Tibial nerve (tissue), 4 donors: ENCODE measurements at regions not wholly inside any gene's neighbourhood (a gene's known extent, or its start where the extent isn't known, plus 50 kb on each side); places are given as distances from the start of the nearest gene placed in this dataset.

Experiments used
- DNase-seq, 2 donors: peaks; one replicate each; pipeline ENCODE4 v3.0.0-alpha.2; 2019; ENCODE audit warnings: low spot score in 2 of 2
- H3K27ac ChIP-seq, 4 donors: fragments of 200-600 bp; sonication (generic) in 3 of 4; one replicate each; pipeline ENCODE4 v1.5.1; 2017 to 2019; ENCODE audit warnings: mild to moderate bottlenecking in 1 of 4
- H3K27me3 ChIP-seq, 2 donors: fragments of 200-600 bp; sonication (generic) in 1 of 2; one replicate each; pipeline versions ENCODE4 v1.5.1 to v1.6.0; 2017 to 2019
- H3K36me3 ChIP-seq, 3 donors: fragments of 200-600 bp; sonication (generic); one replicate each; pipeline ENCODE4 v1.5.1; 2018 to 2019
- H3K4me1 ChIP-seq, 4 donors: fragments of 200-600 bp; sonication (generic) in 3 of 4; one replicate each; pipeline ENCODE4 v1.5.1; 2017 to 2019
- H3K4me3 ChIP-seq, 4 donors: fragments of 200-600 bp; sonication (generic) in 3 of 4; one replicate each; pipeline ENCODE4 v1.5.1; 2017 to 2019; ENCODE audit warnings: mild to moderate bottlenecking in 1 of 4, moderate library complexity in 1 of 4
- H3K9me3 ChIP-seq, 4 donors: fragments of 200-600 bp; sonication (generic) in 3 of 4; one replicate each; pipeline ENCODE4 v1.5.1; 2017 to 2019
- CTCF ChIP-seq, 5 experiments: fragments of 200-600 bp in 3 of 5; fragments of 450-650 bp in 2 of 5; sonication (generic) in 3 of 5; IDR thresholded peaks; one replicate each; pipeline ENCODE4 v1.5.1; 2016 to 2019; ENCODE audit warnings: antibody characterized with exemption in 5 of 5, mild to moderate bottlenecking in 3 of 5, moderate library complexity in 2 of 5
- EP300 ChIP-seq, 2 donors: sonication (generic); formaldehyde crosslinking; IDR thresholded peaks; one replicate each; pipeline ENCODE4 v1.6.1; 2017; ENCODE audit warnings: antibody characterized with exemption in 2 of 2, mild to moderate bottlenecking in 1 of 2
- POLR2A ChIP-seq, 2 donors: fragments of 450-650 bp; IDR thresholded peaks; one replicate each; pipeline ENCODE4 v1.6.1; 2017; ENCODE audit warnings: antibody characterized with exemption in 2 of 2, mild to moderate bottlenecking in 2 of 2, moderate library complexity in 2 of 2
- WGBS, 2 donors: methylation state at CpG; one replicate each; pipeline ENCODE4 v1.1.5; 2018; 5-methylcytosine and 5-hydroxymethylcytosine counted together

- Histone ChIP-seq H3K9me3 (no peaks in the 10 kb centered on the region), H3K4me3 (no peak overlapping the region), H3K27me3 (no peaks in the 10 kb centered on the region), H3K4me1 (no peaks in the 10 kb centered on the region), H3K27ac (no peak overlapping the region), H3K36me3 (no peaks in the 10 kb centered on the region)
- no peak for TF ChIP-seq CTCF (IDR thresholded peaks at IDR 0.05)
- no peak for TF ChIP-seq EP300 (IDR thresholded peaks at IDR 0.05)
- TF ChIP-seq POLR2A (IDR thresholded peaks at IDR 0.05): no peak
- DNase-seq: no peak
- WGBS, 2 donors: 58 to 71% methylated on average over 4 of the region's 4 CpGs
Observed at GRCh38 chr13:26469602-26470001, 87.9 kb upstream of the WASF3 start.

- WGBS, 2 donors: 84 to 90% methylated on average over 8 of the region's 8 CpGs
- H3K27ac ChIP-seq: no peak overlapping the region
- no peak for DNase-seq
Observed at GRCh38 chr13:26471807-26472206, 85.7 kb upstream of the WASF3 start.

GRCh38 chr13:26473571-26474230 is 83.8 kb upstream of the WASF3 start:
- H3K9me3 ChIP-seq: no peaks in the 10 kb centered on the region
- TF ChIP-seq POLR2A (IDR thresholded peaks at IDR 0.05): no peak
- no peak for TF ChIP-seq CTCF (IDR thresholded peaks at IDR 0.05)
- no peak for TF ChIP-seq EP300 (IDR thresholded peaks at IDR 0.05)
- WGBS, 2 donors: 61 to 62% methylated on average over 5 of the region's 5 CpGs
- H3K4me3 ChIP-seq: no peak overlapping the region
- DNase-seq: no peak
- no peak overlapping the region for H3K27ac ChIP-seq
- H3K27me3 ChIP-seq: no peaks in the 10 kb centered on the region
- H3K36me3 ChIP-seq: no peaks in the 10 kb centered on the region
- peaks cover 0 to 23% (median 0%) of the 10 kb centered on the region in 4 donors for H3K4me1 ChIP-seq

More at GRCh38 chr13:26471807-26472206, 85.7 kb upstream of the WASF3 start:
- H3K9me3 ChIP-seq: no peaks in the 10 kb centered on the region
- peaks cover 0 to 17% (median 0%) of the 10 kb centered on the region in 4 donors for H3K4me1 ChIP-seq
- TF ChIP-seq CTCF (IDR thresholded peaks at IDR 0.05): no peak
- TF ChIP-seq EP300 (IDR thresholded peaks at IDR 0.05): no peak
- no peak for TF ChIP-seq POLR2A (IDR thresholded peaks at IDR 0.05)
- H3K36me3 ChIP-seq: no peaks in the 10 kb centered on the region
- no peak overlapping the region for H3K4me3 ChIP-seq
- H3K27me3 ChIP-seq: no peaks in the 10 kb centered on the region

GRCh38 chr13:26474286-26474685 is 83.2 kb upstream of the WASF3 start:
- Histone ChIP-seq H3K4me3 (no peak overlapping the region), H3K27ac (no peak overlapping the region), H3K4me1 (peaks cover 0 to 23% (median 0%) of the 10 kb centered on the region in 4 donors), H3K9me3 (no peaks in the 10 kb centered on the region), H3K36me3 (no peaks in the 10 kb centered on the region), H3K27me3 (no peaks in the 10 kb centered on the region)
- no peak for DNase-seq
- TF ChIP-seq CTCF (IDR thresholded peaks at IDR 0.05) (no peak), POLR2A (IDR thresholded peaks at IDR 0.05) (no peak), EP300 (IDR thresholded peaks at IDR 0.05) (no peak)
- 84 to 87% methylated on average over 11 of the region's 11 CpGs for WGBS, 2 donors

- H3K4me3 ChIP-seq: peak overlapping the region in 1 of 4 donors; percentile 49
- WGBS, 2 donors: 62% methylated on average over 9 to 15 of the region's 15 CpGs
Observed at GRCh38 chr13:26475176-26476110, 82.0 kb upstream of the WASF3 start.

More at GRCh38 chr13:26475176-26476110, 82.0 kb upstream of the WASF3 start:
- Histone ChIP-seq H3K27ac (peak overlapping the region in 1 of 4 donors; percentile 81), H3K4me1 (peaks cover 0 to 23% (median 0%) of the 10 kb centered on the region in 4 donors), H3K36me3 (no peaks in the 10 kb centered on the region), H3K9me3 (no peaks in the 10 kb centered on the region), H3K27me3 (no peaks in the 10 kb centered on the region)
- no peak for TF ChIP-seq CTCF (IDR thresholded peaks at IDR 0.05)
- TF ChIP-seq EP300 (IDR thresholded peaks at IDR 0.05): no peak
- no peak for TF ChIP-seq POLR2A (IDR thresholded peaks at IDR 0.05)
- no peak for DNase-seq
